MCF 10A (cell line): ENCODE measurements at regions not wholly inside any gene's neighbourhood (a gene's known extent, or its start where the extent isn't known, plus 50 kb on each side); places are given as distances from the start of the nearest gene placed in this dataset.

Experiments
- BruUV-seq: library from RNA; stranded (reverse); fragments of 400-500 nt; replicated peaks from 2 replicates; lab custom pipeline; 2021; lab: Mats Ljungman, UMichigan
- CTCF ChIA-PET: fragments of 300-600 bp; sonication (Branson Sonifier 250); formaldehyde crosslinking; extraction: SDS; loops from one replicate; lab custom pipeline; 2021; ENCODE audit warnings: antibody characterized with exemption, inconsistent platforms; lab: Yijun Ruan, JAX
- POLR2A ChIA-PET: fragments of 300-600, 350-650 bp; sonication (Branson Sonifier 250); formaldehyde crosslinking; extraction: SDS; loops from one replicate; lab custom pipeline; 2020; ENCODE audit warnings: antibody characterized with exemption, inconsistent platforms; lab: Yijun Ruan, JAX
- DNase-seq: peaks from one replicate; pipeline ENCODE4 v3.0.0-alpha.2; 2018; ENCODE audit not compliant: unreplicated experiment
- H3K27ac Mint-ChIP-seq: one replicate; pipeline ENCODE4 v1.8.0; 2022; ENCODE audit warnings: mild to moderate bottlenecking, low read depth, mixed read lengths; ENCODE audit not compliant: unreplicated experiment
- H3K27me3 Mint-ChIP-seq: one replicate; pipeline ENCODE4 v1.8.0; 2022; ENCODE audit warnings: mixed read lengths; ENCODE audit not compliant: insufficient read depth, unreplicated experiment
- H3K36me3 Mint-ChIP-seq: one replicate; pipeline ENCODE4 v1.8.0; 2022; ENCODE audit warnings: mild to moderate bottlenecking, moderate library complexity, mixed read lengths; ENCODE audit not compliant: insufficient read depth, unreplicated experiment
- H3K4me1 Mint-ChIP-seq: one replicate; pipeline ENCODE4 v1.8.0; 2022; ENCODE audit warnings: mixed read lengths; ENCODE audit not compliant: insufficient read depth, unreplicated experiment
- H3K4me3 Mint-ChIP-seq: one replicate; pipeline ENCODE4 v1.8.0; 2022; ENCODE audit warnings: mild to moderate bottlenecking, moderate library complexity, mixed read lengths; ENCODE audit not compliant: unreplicated experiment
- H3K9me3 Mint-ChIP-seq: one replicate; pipeline ENCODE4 v1.8.0; 2022; ENCODE audit warnings: mixed read lengths; ENCODE audit not compliant: unreplicated experiment
- intact Hi-C: fragments of 100-400 bp; cut with micrococcal nuclease; formaldehyde crosslinking; loops from 2 replicates; pipeline ENCODE4 v1.14.1; 2022
- TF ChIP-seq, protein P1 (sequence below): fragments of 200-600 bp; IDR thresholded peaks from one replicate; pipeline ENCODE4 v1.8.0; 2022; ENCODE audit warnings: antibody characterized with exemption, mild to moderate bottlenecking; ENCODE audit not compliant: unreplicated experiment

- intact Hi-C loops = no loop called here
- no peaks in the 10 kb centered on the region for H3K27me3 Mint-ChIP-seq
- no peaks in the 10 kb centered on the region for H3K36me3 Mint-ChIP-seq
- no peak overlapping the region for H3K4me3 Mint-ChIP-seq
- no peak for DNase-seq
- peaks cover 28% of the 10 kb centered on the region for H3K9me3 Mint-ChIP-seq
- H3K27ac Mint-ChIP-seq = no peak overlapping the region
- TF ChIP-seq, protein P1, sequence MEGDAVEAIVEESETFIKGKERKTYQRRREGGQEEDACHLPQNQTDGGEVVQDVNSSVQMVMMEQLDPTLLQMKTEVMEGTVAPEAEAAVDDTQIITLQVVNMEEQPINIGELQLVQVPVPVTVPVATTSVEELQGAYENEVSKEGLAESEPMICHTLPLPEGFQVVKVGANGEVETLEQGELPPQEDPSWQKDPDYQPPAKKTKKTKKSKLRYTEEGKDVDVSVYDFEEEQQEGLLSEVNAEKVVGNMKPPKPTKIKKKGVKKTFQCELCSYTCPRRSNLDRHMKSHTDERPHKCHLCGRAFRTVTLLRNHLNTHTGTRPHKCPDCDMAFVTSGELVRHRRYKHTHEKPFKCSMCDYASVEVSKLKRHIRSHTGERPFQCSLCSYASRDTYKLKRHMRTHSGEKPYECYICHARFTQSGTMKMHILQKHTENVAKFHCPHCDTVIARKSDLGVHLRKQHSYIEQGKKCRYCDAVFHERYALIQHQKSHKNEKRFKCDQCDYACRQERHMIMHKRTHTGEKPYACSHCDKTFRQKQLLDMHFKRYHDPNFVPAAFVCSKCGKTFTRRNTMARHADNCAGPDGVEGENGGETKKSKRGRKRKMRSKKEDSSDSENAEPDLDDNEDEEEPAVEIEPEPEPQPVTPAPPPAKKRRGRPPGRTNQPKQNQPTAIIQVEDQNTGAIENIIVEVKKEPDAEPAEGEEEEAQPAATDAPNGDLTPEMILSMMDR = no peak
- H3K4me1 Mint-ChIP-seq = no peaks in the 10 kb centered on the region
- ChIA-PET POLR2A (no interaction called here), CTCF (no interaction called here)
- BruUV-seq = no TSS peak
These were observed 1724.3 kb upstream of the C9orf72 start for GRCh38 chr9:29297592-29297991.

DNA sequence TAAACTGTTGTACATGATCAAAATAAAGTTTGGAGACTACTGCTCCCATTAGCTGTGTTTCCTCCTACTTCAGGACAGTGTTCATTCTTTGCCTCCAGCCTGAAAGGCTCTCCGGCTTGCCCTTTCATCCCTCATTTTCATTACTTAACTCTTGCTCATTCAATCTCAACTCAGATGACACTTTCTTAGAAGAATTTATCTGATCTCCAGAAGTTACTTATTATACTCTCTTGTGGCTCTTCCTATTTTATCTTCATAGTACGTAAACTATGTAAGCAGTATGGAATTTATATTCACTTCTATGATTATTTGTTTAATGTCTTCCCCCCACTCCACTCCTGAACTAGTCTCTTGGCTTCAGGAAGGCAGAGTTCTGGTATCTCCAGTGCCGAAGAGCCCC lies 1737.9 kb upstream of the C9orf72 start:
- Mint-ChIP-seq H3K9me3 (no peaks in the 10 kb centered on the region), H3K36me3 (no peaks in the 10 kb centered on the region), H3K27ac (no peak overlapping the region), H3K4me3 (no peak overlapping the region), H3K27me3 (no peaks in the 10 kb centered on the region), H3K4me1 (no peaks in the 10 kb centered on the region)
- intact Hi-C loops = no loop called here
- no TSS peak for BruUV-seq
- DNase-seq = no peak
- TF ChIP-seq, protein P1 = no peak
- CTCF ChIA-PET = no interaction called here
- POLR2A ChIA-PET = no interaction called here

DNA sequence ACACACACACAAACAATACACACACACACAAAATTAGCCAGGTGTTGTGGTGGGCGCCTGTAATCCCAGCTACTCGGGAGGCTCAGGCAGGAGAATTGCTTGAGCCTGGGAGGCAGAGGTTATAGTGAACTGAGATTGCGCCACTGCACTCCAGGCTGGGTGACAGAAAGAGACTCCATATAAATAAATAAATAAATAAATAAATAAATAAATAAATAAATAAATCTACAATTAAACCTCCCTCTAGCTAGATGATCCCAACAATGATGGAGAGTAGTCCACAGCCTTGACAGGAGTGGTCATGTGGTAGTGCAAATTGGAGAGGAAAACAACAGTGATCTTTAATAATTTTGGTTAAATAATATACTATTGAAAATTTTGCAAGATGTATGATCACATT lies 1739.0 kb upstream of the C9orf72 start:
- H3K27me3 Mint-ChIP-seq = no peaks in the 10 kb centered on the region
- BruUV-seq = no TSS peak
- intact Hi-C loops = no loop called here
- POLR2A ChIA-PET = no interaction called here
- no peaks in the 10 kb centered on the region for H3K36me3 Mint-ChIP-seq
- CTCF ChIA-PET = no interaction called here
- no peaks in the 10 kb centered on the region for H3K9me3 Mint-ChIP-seq
- TF ChIP-seq, protein P1 = no peak
- DNase-seq = no peak
- no peak overlapping the region for H3K27ac Mint-ChIP-seq
- no peak overlapping the region for H3K4me3 Mint-ChIP-seq
- H3K4me1 Mint-ChIP-seq = no peaks in the 10 kb centered on the region

DNA sequence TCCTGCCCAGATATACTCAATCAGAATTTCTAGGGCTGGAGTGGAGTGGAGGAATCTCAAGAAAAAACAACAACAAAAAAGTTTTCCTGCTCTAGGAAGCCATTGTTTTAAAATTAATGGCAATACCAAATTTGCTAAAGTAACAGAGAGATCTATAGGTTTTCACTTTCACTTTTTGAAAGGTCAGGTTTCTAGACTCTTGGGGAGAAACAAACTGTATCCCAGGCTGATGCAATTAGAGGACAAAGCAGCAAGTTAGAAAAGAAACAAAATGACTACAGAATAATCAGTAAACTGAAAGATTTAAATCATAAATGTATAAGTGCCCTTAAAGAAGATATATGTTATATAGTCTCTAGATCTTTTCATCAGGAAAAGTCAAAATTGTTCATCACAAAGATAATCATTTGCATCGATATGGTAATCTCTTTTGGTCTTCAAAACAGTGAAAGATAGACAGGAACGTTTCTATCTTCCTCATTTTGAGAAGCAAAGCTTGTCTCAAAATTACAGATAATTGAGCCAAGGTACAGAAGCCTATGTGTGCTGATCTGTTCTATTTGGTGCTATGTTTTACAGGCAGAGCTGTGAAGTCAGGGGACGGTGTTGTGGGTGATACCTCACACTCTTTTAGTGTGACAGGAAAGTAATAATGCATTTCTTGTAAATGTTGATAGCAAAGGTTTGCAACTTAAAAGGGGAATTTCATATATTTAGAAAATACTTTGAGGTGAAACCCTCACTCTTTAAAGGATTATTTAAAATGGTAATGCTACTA lies 1746.6 kb upstream of the C9orf72 start:
- peak; percentile 1 for DNase-seq
- peak overlapping the region; percentile 25 for H3K27ac Mint-ChIP-seq
- H3K9me3 Mint-ChIP-seq = no peaks in the 10 kb centered on the region
- no peaks in the 10 kb centered on the region for H3K36me3 Mint-ChIP-seq
- no peak overlapping the region for H3K4me3 Mint-ChIP-seq
- TF ChIP-seq, protein P1 = no peak
- ChIA-PET CTCF (interaction anchor here (0.8 kb wide), 1 partner anchor 168 kb away, joined by 4 read pairs; no protein-coding TSS in a partner anchor), POLR2A (interaction anchor here (1.0 kb wide), 1 partner anchor 27 kb away, joined by 3 read pairs; no protein-coding TSS in a partner anchor)
- intact Hi-C loops = no loop called here
- peaks cover 6% of the 10 kb centered on the region for H3K4me1 Mint-ChIP-seq
- no TSS peak for BruUV-seq
- no peaks in the 10 kb centered on the region for H3K27me3 Mint-ChIP-seq
